Gastroesophageal sphincter (tissue), 3 donors: ENCODE measurements at regions not wholly inside any gene's neighbourhood (a gene's known extent, or its start where the extent isn't known, plus 50 kb on each side); places are given as distances from the start of the nearest gene placed in this dataset.

Source experiments
- POLR2A ChIP-seq, 2 donors: fragments of 450-650 bp; IDR thresholded peaks; one replicate each; pipeline ENCODE4 v1.6.1; 2017; ENCODE audit warnings: antibody characterized with exemption in 2 of 2, mild to moderate bottlenecking in 2 of 2, moderate library complexity in 1 of 2
- TF ChIP-seq, protein P1 (sequence below), 4 experiments: fragments of 200-600 bp in 2 of 4; fragments of 450-650 bp in 2 of 4; sonication (generic) in 1 of 4; IDR thresholded peaks; one replicate each; pipeline ENCODE4 v1.5.1; 2017 to 2019; ENCODE audit warnings: antibody characterized with exemption in 4 of 4, mild to moderate bottlenecking in 2 of 4, moderate library complexity in 2 of 4

DNA sequence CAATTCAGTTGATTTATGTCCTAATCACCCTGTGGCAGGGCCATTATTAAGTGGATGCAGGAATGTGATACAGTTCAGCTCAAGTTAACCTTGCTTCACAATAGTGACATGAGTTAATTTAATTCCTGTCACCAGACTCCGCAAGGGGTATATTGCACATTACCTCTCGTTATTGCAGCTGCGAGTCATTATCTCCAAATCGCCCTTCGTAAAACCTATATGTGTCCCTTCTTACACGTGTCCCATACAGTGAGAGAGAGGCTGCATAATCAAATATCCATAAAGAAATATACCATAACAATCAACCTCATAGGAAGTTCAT, 369.9 kb upstream of the ANXA10 start:
- TF ChIP-seq, protein P1, sequence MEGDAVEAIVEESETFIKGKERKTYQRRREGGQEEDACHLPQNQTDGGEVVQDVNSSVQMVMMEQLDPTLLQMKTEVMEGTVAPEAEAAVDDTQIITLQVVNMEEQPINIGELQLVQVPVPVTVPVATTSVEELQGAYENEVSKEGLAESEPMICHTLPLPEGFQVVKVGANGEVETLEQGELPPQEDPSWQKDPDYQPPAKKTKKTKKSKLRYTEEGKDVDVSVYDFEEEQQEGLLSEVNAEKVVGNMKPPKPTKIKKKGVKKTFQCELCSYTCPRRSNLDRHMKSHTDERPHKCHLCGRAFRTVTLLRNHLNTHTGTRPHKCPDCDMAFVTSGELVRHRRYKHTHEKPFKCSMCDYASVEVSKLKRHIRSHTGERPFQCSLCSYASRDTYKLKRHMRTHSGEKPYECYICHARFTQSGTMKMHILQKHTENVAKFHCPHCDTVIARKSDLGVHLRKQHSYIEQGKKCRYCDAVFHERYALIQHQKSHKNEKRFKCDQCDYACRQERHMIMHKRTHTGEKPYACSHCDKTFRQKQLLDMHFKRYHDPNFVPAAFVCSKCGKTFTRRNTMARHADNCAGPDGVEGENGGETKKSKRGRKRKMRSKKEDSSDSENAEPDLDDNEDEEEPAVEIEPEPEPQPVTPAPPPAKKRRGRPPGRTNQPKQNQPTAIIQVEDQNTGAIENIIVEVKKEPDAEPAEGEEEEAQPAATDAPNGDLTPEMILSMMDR (IDR thresholded peaks at IDR 0.05), result no peak
- no peak for TF ChIP-seq POLR2A (IDR thresholded peaks at IDR 0.05)
